PC-9 (cell line): ENCODE measurements at regions not wholly inside any gene's neighbourhood (a gene's known extent, or its start where the extent isn't known, plus 50 kb on each side); places are given as distances from the start of the nearest gene placed in this dataset.

ENCODE experiments used
- BruUV-seq: library from RNA; stranded (reverse); fragments of 400-500 nt; replicated peaks from 2 replicates; lab custom pipeline; 2021; lab: Mats Ljungman, UMichigan
- CTCF ChIA-PET: fragments of 300-600 bp; sonication (Branson Sonifier 250); formaldehyde crosslinking; loops from one replicate; lab custom pipeline; 2022; ENCODE audit warnings: antibody characterized with exemption; lab: Charles Lee
- POLR2A ChIA-PET: fragments of 300-600 bp; sonication (Branson Sonifier 250); formaldehyde crosslinking; loops from one replicate; lab custom pipeline; 2022; ENCODE audit warnings: antibody characterized with exemption; ENCODE audit not compliant: unreplicated experiment; lab: Charles Lee
- DNase-seq, 2 experiments: peaks; one replicate each; pipeline versions ENCODE4 v3.0.0 to v3.0.0-alpha.2; 2015 to 2022; ENCODE audit warnings: mixed read lengths in 1 of 2
- H2AFZ ChIP-seq: fragments of 200-600 bp; sonication (generic); 2 replicates; pipeline ENCODE4 v1.8.1; 2017; ENCODE audit warnings: antibody characterized with exemption
- H3F3A ChIP-seq: fragments of 200-600 bp; sonication (generic); 2 replicates; pipeline ENCODE4 v1.8.1; 2017; ENCODE audit warnings: antibody characterized with exemption, mild to moderate bottlenecking, low read depth; ENCODE audit not compliant: insufficient read depth
- H3K27ac ChIP-seq: fragments of 200-600 bp; sonication (generic); 2 replicates; pipeline ENCODE4 v1.6.1; 2016; ENCODE audit warnings: mixed run types
- H3K27me3 ChIP-seq: fragments of 200-600 bp; sonication (generic); 2 replicates; pipeline ENCODE4 v1.6.1; 2016; ENCODE audit warnings: low read depth, mixed run types; ENCODE audit not compliant: insufficient read depth
- H3K36me3 ChIP-seq: fragments of 200-600 bp; sonication (generic); 2 replicates; pipeline ENCODE4 v1.6.1; 2016; ENCODE audit warnings: low read depth, mixed run types
- H3K4me1 ChIP-seq: fragments of 200-600 bp; sonication (generic); replicated peaks from 2 replicates; pipeline ENCODE4 v1.6.1; 2016; ENCODE audit warnings: mixed run types; ENCODE audit not compliant: insufficient read depth
- H3K4me2 ChIP-seq: fragments of 200-600 bp; sonication (generic); 2 replicates; pipeline ENCODE4 v1.6.1; 2017; ENCODE audit warnings: mixed run types
- H3K4me3 ChIP-seq: fragments of 200-600 bp; sonication (generic); 2 replicates; pipeline ENCODE4 v1.6.1; 2016; ENCODE audit warnings: mixed run types
- H3K79me2 ChIP-seq: fragments of 200-600 bp; sonication (generic); 2 replicates; pipeline ENCODE4 v1.6.1; 2017; ENCODE audit warnings: low read depth, mixed run types
- H3K9me2 ChIP-seq: fragments of 200-600 bp; sonication (generic); 2 replicates; pipeline ENCODE4 v1.8.1; 2017; ENCODE audit warnings: mild to moderate bottlenecking; ENCODE audit not compliant: insufficient read depth
- H3K9me3 ChIP-seq: fragments of 200-600 bp; sonication (generic); 2 replicates; pipeline ENCODE4 v1.8.1; 2016; ENCODE audit warnings: low read depth; ENCODE audit not compliant: insufficient read depth
- H4K20me1 ChIP-seq: fragments of 200-600 bp; sonication (generic); 2 replicates; pipeline ENCODE4 v1.8.1; 2017; ENCODE audit not compliant: insufficient read depth
- CTCF ChIP-seq: fragments of 200-600 bp; sonication (generic); conservative IDR thresholded peaks from 2 replicates; pipeline ENCODE4 v1.6.1; 2017; ENCODE audit warnings: mixed run types, antibody characterized with exemption, mild to moderate bottlenecking, moderate library complexity
- EZH2 ChIP-seq: fragments of 200-600 bp; sonication (generic); IDR thresholded peaks from 2 replicates; pipeline ENCODE4 v1.8.0; 2017; ENCODE audit warnings: antibody characterized with exemption, low read depth
- intact Hi-C: fragments of 100-400 bp; cut with micrococcal nuclease; formaldehyde crosslinking; loops from one replicate; pipeline ENCODE4 v1.10.0; 2022; ENCODE audit not compliant: unreplicated experiment

GRCh38 chr21:31484219-31484618, 140.2 kb upstream of the TIAM1 start:
- Histone ChIP-seq H3K79me2 (no peaks in the 10 kb centered on the region), H3K27ac (no peak overlapping the region), H3K9me3 (no peaks in the 10 kb centered on the region), H4K20me1 (no peaks in the 10 kb centered on the region), H3K4me3 (no peak overlapping the region), H3K36me3 (no peaks in the 10 kb centered on the region), H3K4me1 (no peaks in the 10 kb centered on the region), H3K9me2 (no peaks in the 10 kb centered on the region), H3F3A (no peaks in the 10 kb centered on the region), H3K27me3 (no peaks in the 10 kb centered on the region), H2AFZ (no peak overlapping the region), H3K4me2 (no peak overlapping the region)
- intact Hi-C loops, result no loop called here
- BruUV-seq, result no TSS peak
- ChIA-PET POLR2A (interaction anchor here (0.6 kb wide), 1 partner anchor 21 kb away, joined by 3 read pairs; no protein-coding TSS in a partner anchor), CTCF (no interaction called here)
- TF ChIP-seq EZH2 (no peak), CTCF (no peak)
- no peak for DNase-seq

GRCh38 chr21:31483146-31483545, 139.1 kb upstream of the TIAM1 start:
- no peak overlapping the region for H3K4me3 ChIP-seq
- H3F3A ChIP-seq, result no peaks in the 10 kb centered on the region
- TF ChIP-seq EZH2 (no peak), CTCF (no peak)
- no peaks in the 10 kb centered on the region for H3K79me2 ChIP-seq
- H3K9me2 ChIP-seq, result no peaks in the 10 kb centered on the region
- H3K36me3 ChIP-seq, result no peaks in the 10 kb centered on the region
- no peak for DNase-seq
- H3K4me2 ChIP-seq, result no peak overlapping the region
- H3K4me1 ChIP-seq, result no peaks in the 10 kb centered on the region
- H4K20me1 ChIP-seq, result no peaks in the 10 kb centered on the region
- BruUV-seq, result no TSS peak
- H2AFZ ChIP-seq, result no peak overlapping the region
- H3K27ac ChIP-seq, result no peak overlapping the region
- intact Hi-C loops, result no loop called here
- ChIA-PET POLR2A (no interaction called here), CTCF (no interaction called here)
- no peaks in the 10 kb centered on the region for H3K9me3 ChIP-seq
- no peaks in the 10 kb centered on the region for H3K27me3 ChIP-seq

GRCh38 chr21:31482460-31482859, 138.4 kb upstream of the TIAM1 start:
- Histone ChIP-seq H4K20me1 (no peaks in the 10 kb centered on the region), H3K79me2 (no peaks in the 10 kb centered on the region), H3K9me3 (no peaks in the 10 kb centered on the region), H3K36me3 (no peaks in the 10 kb centered on the region), H3K9me2 (no peaks in the 10 kb centered on the region), H3K27ac (no peak overlapping the region), H3K4me1 (no peaks in the 10 kb centered on the region), H3K27me3 (no peaks in the 10 kb centered on the region), H2AFZ (no peak overlapping the region), H3F3A (no peaks in the 10 kb centered on the region), H3K4me3 (no peak overlapping the region), H3K4me2 (no peak overlapping the region)
- ChIA-PET CTCF (no interaction called here), POLR2A (no interaction called here)
- intact Hi-C loops, result no loop called here
- BruUV-seq, result no TSS peak
- DNase-seq, result no peak
- no peak for TF ChIP-seq EZH2
- TF ChIP-seq CTCF, result no peak
